ENCODE measurements at regions not wholly inside any gene's neighbourhood (a gene's known extent, or its start where the extent isn't known, plus 50 kb on each side); places are given as distances from the start of the nearest gene placed in this dataset.

DNA sequence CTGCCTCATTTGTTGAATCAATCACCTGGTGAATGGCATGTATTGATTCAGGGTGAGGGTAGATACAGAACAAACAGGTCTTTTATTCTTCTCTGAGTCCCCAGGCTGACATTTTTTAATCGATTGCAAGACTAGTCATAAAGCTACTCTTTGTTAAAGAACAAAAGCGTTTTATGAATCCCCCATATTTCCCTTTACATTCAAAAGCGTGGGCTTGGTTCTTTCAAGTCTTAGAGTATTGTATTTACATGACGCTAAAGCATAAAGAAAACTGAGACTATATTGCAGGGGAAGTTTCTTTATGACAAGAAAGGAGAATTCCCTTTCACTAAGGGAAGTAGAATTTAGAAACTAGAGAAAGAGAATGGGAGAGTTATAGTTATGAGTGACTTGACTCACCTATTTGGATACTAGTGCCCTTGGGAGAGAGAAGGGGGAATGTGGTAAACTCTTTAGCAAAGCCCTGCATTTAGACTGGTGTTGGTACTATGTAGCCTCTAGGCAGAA is 69.3 kb upstream of the PDE5A start:
- no peak for DNase-seq

DNA sequence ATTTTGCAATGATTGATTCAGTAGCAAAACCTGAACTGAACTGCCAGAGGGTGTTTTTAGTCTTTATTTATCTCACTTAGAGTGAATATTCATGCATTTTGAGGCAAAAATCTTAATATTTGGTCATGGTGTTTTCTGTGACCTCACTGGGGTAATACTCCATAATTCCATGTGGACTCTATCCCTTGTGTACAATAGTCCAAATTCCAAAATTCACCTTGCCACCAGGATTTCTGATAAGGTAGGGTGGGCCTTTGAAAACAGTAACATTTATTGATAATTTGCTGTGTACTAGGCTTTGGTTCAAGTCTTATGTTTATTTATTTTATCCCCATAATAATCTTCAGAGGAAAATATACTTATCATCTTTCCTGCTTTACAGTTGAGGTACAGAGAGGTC is 68.4 kb upstream of the PDE5A start:
- DNase-seq, result no peak

DNA sequence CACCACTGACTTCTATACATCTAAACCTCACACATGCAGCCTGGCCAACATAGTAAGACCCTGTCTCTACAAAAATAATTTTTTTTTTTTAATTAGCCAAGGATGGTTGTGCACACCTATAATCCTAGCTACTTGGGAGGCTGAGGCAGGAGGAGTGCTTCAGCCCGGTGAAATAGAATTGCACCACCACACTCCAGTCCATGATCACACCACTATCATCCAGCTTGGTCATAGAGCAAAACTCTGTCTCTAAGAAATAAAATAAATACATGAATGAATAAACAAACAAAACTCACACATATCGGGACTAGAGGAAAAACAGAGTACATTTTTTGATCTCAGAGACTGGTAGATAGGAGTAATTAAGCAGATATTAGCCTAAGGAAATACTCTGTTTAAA is 66.6 kb upstream of the PDE5A start:
- no peak for DNase-seq

DNA sequence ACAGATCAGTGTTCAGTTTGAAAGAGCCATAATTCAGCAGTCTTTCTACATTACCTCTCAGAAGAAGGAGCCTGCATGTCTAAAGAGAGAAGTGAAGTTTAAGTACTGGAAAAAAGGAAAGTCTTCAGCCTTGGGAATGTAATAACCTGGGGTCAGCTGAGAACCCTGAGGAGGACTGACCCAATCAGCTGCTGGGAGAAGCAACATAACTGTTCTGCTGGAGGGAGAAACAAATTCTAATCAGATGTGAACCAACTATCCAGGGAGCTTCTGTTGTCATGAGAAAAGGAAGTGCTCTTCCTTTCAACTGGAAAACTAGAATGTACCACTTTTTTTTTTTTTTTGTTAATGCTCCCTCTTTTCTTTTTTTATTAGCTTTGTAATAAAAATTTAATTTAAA is 64.5 kb upstream of the PDE5A start:
- DNase-seq, result peak; percentile 8

DNA sequence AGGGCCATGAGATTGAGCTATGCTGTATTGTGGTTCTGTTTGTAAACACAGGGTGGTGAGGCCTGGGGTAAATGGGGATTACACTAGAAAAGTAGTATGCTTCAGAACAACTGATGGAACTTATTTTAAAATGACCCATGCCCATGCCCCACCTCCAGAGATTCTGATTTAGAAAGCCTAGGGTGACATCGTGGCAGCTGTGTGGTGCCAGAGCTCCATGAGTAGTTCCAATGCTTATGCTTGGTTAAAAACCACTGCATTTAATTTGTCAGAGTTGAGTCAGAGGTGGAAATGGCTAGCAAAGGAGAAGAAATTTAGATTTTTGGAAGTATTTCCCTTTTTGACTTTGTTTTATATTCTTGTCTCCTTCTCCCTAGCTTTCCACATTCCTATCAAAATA is 63.4 kb upstream of the PDE5A start:
- DNase-seq, result peak; percentile 63

DNA sequence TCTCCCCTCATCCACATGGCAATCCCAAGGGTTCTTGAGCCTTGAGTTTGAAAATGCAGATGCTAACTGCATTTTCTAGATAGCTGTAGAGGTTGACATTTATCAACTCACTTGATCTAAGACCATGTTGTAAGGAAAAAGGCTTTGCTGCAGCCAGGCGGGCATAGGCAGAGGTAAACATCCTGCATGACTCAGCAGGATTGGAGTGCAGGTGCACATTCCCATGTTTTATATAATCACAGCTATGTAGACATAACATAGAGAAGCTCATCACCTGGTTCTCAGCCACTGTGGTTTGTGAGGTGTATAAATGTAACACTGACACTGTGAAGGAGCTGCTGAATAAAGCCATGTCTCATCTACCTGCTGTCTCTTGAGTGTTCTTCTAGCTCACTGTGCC is 62.3 kb upstream of the PDE5A start:
- no peak for DNase-seq

DNA sequence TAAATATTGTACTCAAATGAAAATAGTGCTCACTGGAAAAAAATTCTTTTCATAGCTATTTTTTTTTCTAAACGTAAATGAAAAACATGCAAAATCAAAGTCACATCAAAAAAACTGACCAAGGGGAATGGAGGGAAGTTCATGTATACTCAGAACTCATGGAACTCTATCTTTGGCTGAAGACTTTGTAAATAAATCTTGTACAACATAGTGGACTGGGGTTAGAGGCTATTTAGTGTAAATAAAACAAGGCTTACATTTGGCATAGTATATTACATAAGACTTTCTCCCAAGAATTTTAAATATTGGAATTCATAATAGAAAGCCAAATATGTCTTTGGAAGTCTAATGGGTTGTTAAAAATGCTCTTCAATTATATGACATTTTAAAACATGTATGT is 59.8 kb upstream of the PDE5A start:
- DNase-seq, result no peak

DNA sequence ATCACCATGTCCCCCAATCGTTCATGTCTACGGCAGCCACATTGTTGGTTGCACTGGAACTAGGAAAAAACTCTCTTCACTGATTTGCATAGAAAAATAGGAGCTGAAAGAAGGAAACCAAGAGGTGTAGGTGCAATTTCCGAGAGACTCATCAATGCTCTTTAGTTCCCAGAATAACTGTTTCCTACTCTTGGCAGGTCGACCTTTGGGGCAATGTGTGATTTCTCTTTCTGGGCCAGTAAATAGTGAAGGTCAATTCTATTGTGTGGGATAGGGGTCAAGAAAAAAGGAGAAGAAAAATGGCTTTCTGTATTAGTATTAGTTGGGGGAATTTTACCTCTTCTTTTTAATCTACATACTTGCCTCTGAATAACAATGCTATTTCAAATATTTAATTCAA is 55.9 kb upstream of the PDE5A start:
- DNase-seq, result no peak

DNA sequence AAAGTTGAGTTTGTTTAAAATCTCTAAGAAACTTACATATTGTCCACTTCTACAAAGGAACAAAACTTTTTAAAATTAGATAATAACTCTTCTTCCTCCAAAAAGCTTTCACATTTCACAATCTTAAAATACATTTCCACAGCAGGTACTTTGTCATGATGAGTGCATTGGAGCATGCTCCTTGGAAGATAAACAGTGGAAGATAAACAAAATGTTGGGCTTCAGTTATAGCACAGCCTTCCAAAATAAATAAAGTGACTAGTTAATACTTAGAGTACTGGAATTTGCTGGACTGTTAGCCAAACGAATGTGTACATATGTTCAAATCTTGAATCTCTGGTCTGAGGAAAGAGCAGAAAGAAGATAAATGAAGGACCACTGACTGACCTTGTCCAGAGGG is 54.9 kb upstream of the PDE5A start:
- DNase-seq, result peak; percentile 36

DNA sequence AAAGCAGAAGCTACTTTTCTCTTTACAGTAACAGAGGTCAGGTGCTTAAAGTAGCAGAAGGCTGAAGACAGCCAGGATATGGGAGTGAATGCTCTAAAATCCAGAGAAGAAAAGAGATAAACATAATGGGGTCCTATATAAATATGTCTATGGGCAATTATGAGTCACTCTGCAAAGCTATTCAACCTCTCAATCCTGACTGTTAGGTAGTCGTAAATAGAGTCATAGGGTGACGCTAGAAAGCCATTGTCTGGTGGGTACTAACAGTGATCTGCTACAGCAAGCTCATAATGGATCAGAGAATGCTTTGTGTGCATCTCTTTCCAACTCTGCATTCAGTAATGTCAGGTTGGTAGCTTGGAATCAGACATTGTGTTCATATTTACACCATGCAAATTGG is 53.5 kb upstream of the PDE5A start:
- no peak for DNase-seq

DNA sequence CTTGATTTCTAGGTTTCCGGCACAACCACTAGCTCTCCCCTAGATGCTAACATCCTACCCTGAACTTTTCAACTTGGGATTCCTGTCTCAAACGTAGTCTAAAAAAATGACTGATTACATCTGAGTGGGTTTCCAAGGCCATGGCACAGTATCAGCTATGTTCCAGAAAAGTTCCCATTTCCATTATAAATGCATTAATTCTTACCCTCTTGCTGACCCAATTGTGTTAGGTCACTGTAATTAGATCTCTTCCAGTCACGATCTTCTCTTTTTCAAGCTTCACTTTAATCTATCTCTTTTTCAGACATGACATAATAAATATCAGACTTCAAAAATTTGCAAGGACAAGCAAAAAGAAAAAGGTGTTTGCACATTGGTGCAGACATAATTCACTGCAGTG is 50.6 kb upstream of the PDE5A start:
- DNase-seq, result no peak

DNA sequence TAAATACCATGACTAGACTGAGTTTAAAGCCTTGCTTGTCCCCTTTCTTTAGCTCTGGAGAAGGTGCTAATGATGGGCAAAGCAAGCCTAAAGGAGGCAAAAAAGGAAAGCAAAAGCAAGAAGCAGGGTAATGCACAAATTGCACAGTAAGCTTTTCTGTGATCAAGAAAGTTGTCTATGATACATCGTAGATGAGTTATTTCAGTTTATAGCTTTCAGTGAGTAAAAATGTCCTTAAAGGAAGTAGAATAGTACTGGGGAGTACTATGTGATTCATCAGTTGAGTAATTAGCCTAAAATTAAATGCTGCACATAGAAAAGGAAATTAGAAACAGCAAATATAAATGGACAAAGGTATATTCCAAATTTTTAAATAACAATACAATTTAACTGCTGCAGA is 50.2 kb upstream of the PDE5A start:
- no peak for DNase-seq

All from fibroblast of skin of scalp (primary cell).